ENCODE measurements at regions not wholly inside any gene's neighbourhood (a gene's known extent, or its start where the extent isn't known, plus 50 kb on each side); places are given as distances from the start of the nearest gene placed in this dataset.

DNA sequence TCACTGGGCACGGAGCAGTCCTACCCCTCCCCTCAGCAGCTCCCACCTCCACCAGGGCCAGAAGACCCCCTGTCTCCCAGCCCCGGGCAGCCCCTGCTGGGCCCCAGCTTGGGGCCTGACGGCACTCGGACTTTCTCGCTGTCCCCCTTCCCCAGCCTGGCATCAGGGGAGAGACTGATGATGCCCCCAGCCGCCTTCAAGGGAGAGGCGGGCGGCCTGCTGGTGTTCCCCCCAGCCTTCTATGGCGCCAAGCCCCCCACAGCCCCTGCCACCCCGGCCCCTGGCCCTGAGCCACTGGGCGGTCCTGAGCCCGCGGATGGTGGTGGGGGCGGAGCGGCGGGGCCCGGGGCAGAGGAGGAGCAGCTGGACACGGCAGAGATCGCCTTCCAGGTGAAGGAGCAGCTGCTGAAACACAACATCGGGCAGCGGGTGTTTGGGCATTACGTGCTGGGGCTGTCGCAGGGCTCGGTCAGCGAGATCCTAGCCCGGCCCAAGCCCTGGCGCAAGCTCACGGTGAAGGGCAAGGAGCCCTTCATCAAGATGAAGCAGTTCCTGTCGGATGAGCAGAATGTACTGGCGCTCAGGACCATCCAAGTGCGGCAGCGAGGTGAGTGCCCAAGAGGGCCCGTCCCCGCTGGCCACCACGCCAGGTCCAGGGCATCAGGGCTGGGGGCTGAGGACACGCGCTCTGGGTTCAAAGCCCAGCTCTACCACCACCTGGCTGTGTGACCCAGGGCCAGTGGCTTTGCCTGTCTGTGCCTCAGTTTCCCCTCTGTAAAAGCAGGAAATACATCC, 58.6 kb downstream of the PHETA1 start:
- no peaks in the 10 kb centered on the region for H4K20me1 ChIP-seq (ENCODE audit: insufficient read depth)

DNA sequence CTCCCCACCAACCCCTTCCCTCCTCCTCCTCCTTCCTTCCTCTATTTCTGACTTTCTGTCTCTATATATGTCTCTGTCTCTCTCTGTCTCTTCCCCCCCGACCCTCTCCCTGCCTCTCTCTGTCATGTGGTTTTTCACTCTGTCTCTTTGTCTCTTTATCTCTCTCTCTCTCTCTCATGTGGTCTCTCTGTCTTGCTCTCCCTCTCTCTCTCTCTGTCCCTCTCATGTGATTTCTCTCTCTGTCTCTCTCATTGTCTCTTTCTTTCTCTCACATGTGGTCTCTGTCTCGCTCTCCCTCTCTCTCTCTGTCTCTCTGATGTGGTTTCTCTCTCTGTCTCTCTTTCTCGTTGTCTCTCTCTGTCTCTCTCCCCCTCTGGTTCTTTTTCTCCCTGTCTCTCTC, 59.3 kb downstream of the PHETA1 start:
- Histone ChIP-seq H3K4me2 (ENCODE audit: low read length) (no peak overlapping the region), H3K9me2 (ENCODE audit: insufficient read depth, low read length) (no peaks in the 10 kb centered on the region), H3K4me3 (ENCODE audit: low read length) (no peak overlapping the region), H4K20me1 (ENCODE audit: insufficient read depth) (no peaks in the 10 kb centered on the region), H3K27me3 (ENCODE audit: insufficient read depth, low read depth, low read length) (no peaks in the 10 kb centered on the region), H3K79me2 (replicated peaks; ENCODE audit: insufficient read depth, low read length) (no peaks in the 10 kb centered on the region), H3K9ac (ENCODE audit: low read length) (no peak overlapping the region), H3K27ac (ENCODE audit: low read length) (no peak overlapping the region), H3K9me3 (ENCODE audit: low read length) (peaks cover 8% of the 10 kb centered on the region), H3K36me3 (ENCODE audit: insufficient read depth, low read length) (no peaks in the 10 kb centered on the region), H2AFZ (ENCODE audit: low read depth, low read length) (no peak overlapping the region), H3F3A (ENCODE audit: insufficient read depth, low read length, poor library complexity, severe bottlenecking) (no peaks in the 10 kb centered on the region)
- TF ChIP-seq POLR2AphosphoS5 (IDR thresholded peaks at IDR 0.05) (no peak), RAD21 (conservative IDR thresholded peaks at IDR 0.05) (no peak), MXI1 (conservative IDR thresholded peaks at IDR 0.05; ENCODE audit: poor library complexity, severe bottlenecking) (no peak), SMC3 (conservative IDR thresholded peaks at IDR 0.05; ENCODE audit: poor library complexity) (no peak), TAF1 (IDR thresholded peaks at IDR 0.05; ENCODE audit: low read depth) (no peak), EP300 (conservative IDR thresholded peaks at IDR 0.05; ENCODE audit: poor library complexity, severe bottlenecking) (no peak), REST (IDR thresholded peaks at IDR 0.05; ENCODE audit: borderline replicate concordance) (no peak), EZH2 (IDR thresholded peaks at IDR 0.05; ENCODE audit: borderline replicate concordance, insufficient read depth, low read length, poor library complexity, severe bottlenecking) (no peak)
- TF ChIP-seq, protein P1, sequence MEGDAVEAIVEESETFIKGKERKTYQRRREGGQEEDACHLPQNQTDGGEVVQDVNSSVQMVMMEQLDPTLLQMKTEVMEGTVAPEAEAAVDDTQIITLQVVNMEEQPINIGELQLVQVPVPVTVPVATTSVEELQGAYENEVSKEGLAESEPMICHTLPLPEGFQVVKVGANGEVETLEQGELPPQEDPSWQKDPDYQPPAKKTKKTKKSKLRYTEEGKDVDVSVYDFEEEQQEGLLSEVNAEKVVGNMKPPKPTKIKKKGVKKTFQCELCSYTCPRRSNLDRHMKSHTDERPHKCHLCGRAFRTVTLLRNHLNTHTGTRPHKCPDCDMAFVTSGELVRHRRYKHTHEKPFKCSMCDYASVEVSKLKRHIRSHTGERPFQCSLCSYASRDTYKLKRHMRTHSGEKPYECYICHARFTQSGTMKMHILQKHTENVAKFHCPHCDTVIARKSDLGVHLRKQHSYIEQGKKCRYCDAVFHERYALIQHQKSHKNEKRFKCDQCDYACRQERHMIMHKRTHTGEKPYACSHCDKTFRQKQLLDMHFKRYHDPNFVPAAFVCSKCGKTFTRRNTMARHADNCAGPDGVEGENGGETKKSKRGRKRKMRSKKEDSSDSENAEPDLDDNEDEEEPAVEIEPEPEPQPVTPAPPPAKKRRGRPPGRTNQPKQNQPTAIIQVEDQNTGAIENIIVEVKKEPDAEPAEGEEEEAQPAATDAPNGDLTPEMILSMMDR (IDR thresholded peaks at IDR 0.05; ENCODE audit: poor library complexity, severe bottlenecking) = no peak

More for the DNA sequence above, 58.6 kb downstream of the PHETA1 start:
- H3K27ac ChIP-seq (ENCODE audit: low read length) = no peak overlapping the region
- H3K27me3 ChIP-seq (ENCODE audit: insufficient read depth, low read depth, low read length) = no peaks in the 10 kb centered on the region
- no peak overlapping the region for H3K4me2 ChIP-seq (ENCODE audit: low read length)
- no peak overlapping the region for H2AFZ ChIP-seq (ENCODE audit: low read depth, low read length)
- H3F3A ChIP-seq (ENCODE audit: insufficient read depth, low read length, poor library complexity, severe bottlenecking) = no peaks in the 10 kb centered on the region
- TF ChIP-seq, protein P1 (IDR thresholded peaks at IDR 0.05; ENCODE audit: poor library complexity, severe bottlenecking) = no peak
- TF ChIP-seq TAF1 (IDR thresholded peaks at IDR 0.05; ENCODE audit: low read depth) = no peak
- H3K4me3 ChIP-seq (ENCODE audit: low read length) = no peak overlapping the region
- no peaks in the 10 kb centered on the region for H3K9me2 ChIP-seq (ENCODE audit: insufficient read depth, low read length)
- no peaks in the 10 kb centered on the region for H3K36me3 ChIP-seq (ENCODE audit: insufficient read depth, low read length)
- no peak overlapping the region for H3K9ac ChIP-seq (ENCODE audit: low read length)
- no peaks in the 10 kb centered on the region for H3K79me2 ChIP-seq (replicated peaks; ENCODE audit: insufficient read depth, low read length)
- peaks cover 3% of the 10 kb centered on the region for H3K9me3 ChIP-seq (ENCODE audit: low read length)
